Astrocyte of the spinal cord (primary cell): ENCODE measurements at regions not wholly inside any gene's neighbourhood (a gene's known extent, or its start where the extent isn't known, plus 50 kb on each side); places are given as distances from the start of the nearest gene placed in this dataset.
"Not testable (repeated sequence)": the region's sequence is repeated elsewhere in the genome, so short reads cannot be mapped to it uniquely, and the experiment has no call there.

ENCODE experiments used
- DNase-seq: peaks from one replicate; pipeline ENCODE4 v3.0.0; 2011; ENCODE audit warnings: low read depth, low spot score
- H3K4me3 ChIP-seq: 2 replicates; pipeline ENCODE4 v1.5.1; 2011; ENCODE audit warnings: low read depth, mild to moderate bottlenecking, low read length, moderate library complexity
- CTCF ChIP-seq: IDR thresholded peaks from 2 replicates; pipeline ENCODE4 v1.5.1; 2012; ENCODE audit warnings: low read depth, mild to moderate bottlenecking, low read length, inconsistent platforms
- in situ Hi-C: cut with HindIII; loops from 2 replicates; pipeline ENCODE4 v1.10.0; 2017; ENCODE audit warnings: low sequenced_read_pairs

- TF ChIP-seq CTCF: no peak
These were observed 314.1 kb upstream of the LRRC3B start for GRCh38 chr3:26308454-26308853.

GRCh38 chr3:26309536-26309935 is 313.0 kb upstream of the LRRC3B start:
- in situ Hi-C loops, H3K4me3 ChIP-seq, DNase-seq: not testable (repeated sequence)

More at GRCh38 chr3:26308454-26308853, 314.1 kb upstream of the LRRC3B start:
- no peak for DNase-seq
- in situ Hi-C loops: no loop called here
- no peak overlapping the region for H3K4me3 ChIP-seq

- in situ Hi-C loops: no loop called here
- TF ChIP-seq CTCF: no peak
- no peak overlapping the region for H3K4me3 ChIP-seq
- no peak for DNase-seq
These were observed 309.8 kb upstream of the LRRC3B start for GRCh38 chr3:26312816-26313215.

- H3K4me3 ChIP-seq: no peak overlapping the region
- no peak for DNase-seq
- in situ Hi-C loops: no loop called here
- TF ChIP-seq CTCF: no peak
These were observed 306.1 kb upstream of the LRRC3B start for GRCh38 chr3:26316472-26316871.

- in situ Hi-C loops, DNase-seq, H3K4me3 ChIP-seq: not testable (repeated sequence)
These were observed 298.8 kb upstream of the LRRC3B start for GRCh38 chr3:26323741-26324140.

- in situ Hi-C loops: no loop called here
- no peak for TF ChIP-seq CTCF
- DNase-seq: no peak
- no peak overlapping the region for H3K4me3 ChIP-seq
These were observed 282.6 kb upstream of the LRRC3B start for GRCh38 chr3:26340001-26340400.

GRCh38 chr3:26343647-26344046 is 278.9 kb upstream of the LRRC3B start:
- no peak for TF ChIP-seq CTCF
- in situ Hi-C loops: no loop called here
- H3K4me3 ChIP-seq: no peak overlapping the region
- DNase-seq: no peak

- TF ChIP-seq CTCF: no peak
- no peak overlapping the region for H3K4me3 ChIP-seq
- in situ Hi-C loops: no loop called here
- no peak for DNase-seq
These were observed 277.0 kb upstream of the LRRC3B start for GRCh38 chr3:26345613-26346012.
